RWPE2 (cell line): ENCODE measurements at regions not wholly inside any gene's neighbourhood (a gene's known extent, or its start where the extent isn't known, plus 50 kb on each side); places are given as distances from the start of the nearest gene placed in this dataset.

Experiments used
- ATAC-seq: fragments of 200-7000 bp; cut with Tn5 transposase; 3 replicates; pipeline ENCODE4 v1.9.1; 2021; ENCODE audit warnings: low read depth
- DNase-seq: peaks from one replicate; pipeline ENCODE4 v3.0.0-alpha.2; 2020; ENCODE audit warnings: low spot score
- H3K27ac ChIP-seq: fragments of 450-650 bp; 2 replicates; pipeline ENCODE4 v1.5.1; 2017; ENCODE audit warnings: mild to moderate bottlenecking; ENCODE audit not compliant: poor library complexity, severe bottlenecking
- H3K27me3 ChIP-seq: fragments of 250-450 bp; sonication (Bioruptor Pico); 2 replicates; pipeline ENCODE4 v1.5.1; 2021; ENCODE audit warnings: mild to moderate bottlenecking, moderate library complexity; ENCODE audit not compliant: insufficient read depth, poor library complexity, severe bottlenecking
- H3K36me3 ChIP-seq: fragments of 250-450 bp; sonication (Bioruptor Pico); 2 replicates; pipeline ENCODE4 v1.5.1; 2020; ENCODE audit warnings: low read depth, mild to moderate bottlenecking, moderate library complexity
- H3K4me1 ChIP-seq: fragments of 250-450 bp; sonication (Bioruptor Pico); 2 replicates; pipeline ENCODE4 v1.5.1; 2021; ENCODE audit warnings: mild to moderate bottlenecking, moderate library complexity; ENCODE audit not compliant: insufficient read depth, poor library complexity, severe bottlenecking
- H3K4me3 ChIP-seq: fragments of 250-450 bp; sonication (Bioruptor Pico); 2 replicates; pipeline ENCODE4 v1.5.1; 2021; ENCODE audit warnings: mild to moderate bottlenecking, moderate library complexity; ENCODE audit not compliant: severe bottlenecking
- H3K9me3 ChIP-seq: fragments of 250-450 bp; sonication (Bioruptor Pico); 2 replicates; pipeline ENCODE4 v1.5.1; 2021; ENCODE audit warnings: mild to moderate bottlenecking, moderate library complexity; ENCODE audit not compliant: severe bottlenecking
- TF ChIP-seq, protein P1 (sequence below): fragments of 450-650 bp; IDR thresholded peaks from one replicate; pipeline ENCODE4 v1.5.1; 2017; ENCODE audit warnings: mild to moderate bottlenecking, moderate library complexity; ENCODE audit not compliant: poor library complexity, severe bottlenecking

DNA sequence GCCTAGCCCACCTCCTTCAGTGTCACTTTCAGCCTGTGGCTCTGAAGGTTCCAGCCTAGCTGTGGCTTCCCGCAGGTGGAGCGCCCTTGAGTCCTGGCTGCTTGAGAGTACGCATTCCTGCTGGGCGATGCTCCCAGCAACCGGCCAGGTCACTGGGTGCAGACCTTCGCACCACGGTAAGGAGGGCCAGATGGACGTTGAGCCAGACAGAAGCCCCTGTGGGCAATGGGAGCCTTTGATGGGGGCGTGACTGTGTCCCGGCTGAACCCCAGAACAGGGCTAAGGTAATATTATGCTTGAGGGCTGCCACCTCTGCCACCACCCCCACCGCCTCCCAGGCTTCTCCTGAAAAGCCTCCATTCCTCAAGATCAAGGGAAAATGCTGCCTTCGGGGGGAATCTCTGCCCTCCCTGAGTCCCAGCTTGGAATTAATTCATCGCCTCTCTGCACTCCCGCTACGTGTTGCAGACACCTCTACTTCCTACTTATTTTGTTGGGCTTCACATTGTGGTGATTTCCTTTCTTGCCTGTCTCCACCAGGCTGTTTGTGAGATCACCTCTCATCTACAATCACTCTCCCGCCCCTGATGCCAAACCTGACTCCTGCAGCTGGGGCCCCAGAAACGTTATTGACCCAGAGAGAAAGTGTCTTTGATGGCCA lies 144.9 kb upstream of the NECTIN1 start:
- H3K4me1 ChIP-seq = no peaks in the 10 kb centered on the region
- peaks cover 16% of the 10 kb centered on the region for H3K27me3 ChIP-seq
- H3K9me3 ChIP-seq = no peaks in the 10 kb centered on the region
- H3K36me3 ChIP-seq = no peaks in the 10 kb centered on the region
- no peak overlapping the region for H3K27ac ChIP-seq
- H3K4me3 ChIP-seq = no peak overlapping the region
- TF ChIP-seq, protein P1, sequence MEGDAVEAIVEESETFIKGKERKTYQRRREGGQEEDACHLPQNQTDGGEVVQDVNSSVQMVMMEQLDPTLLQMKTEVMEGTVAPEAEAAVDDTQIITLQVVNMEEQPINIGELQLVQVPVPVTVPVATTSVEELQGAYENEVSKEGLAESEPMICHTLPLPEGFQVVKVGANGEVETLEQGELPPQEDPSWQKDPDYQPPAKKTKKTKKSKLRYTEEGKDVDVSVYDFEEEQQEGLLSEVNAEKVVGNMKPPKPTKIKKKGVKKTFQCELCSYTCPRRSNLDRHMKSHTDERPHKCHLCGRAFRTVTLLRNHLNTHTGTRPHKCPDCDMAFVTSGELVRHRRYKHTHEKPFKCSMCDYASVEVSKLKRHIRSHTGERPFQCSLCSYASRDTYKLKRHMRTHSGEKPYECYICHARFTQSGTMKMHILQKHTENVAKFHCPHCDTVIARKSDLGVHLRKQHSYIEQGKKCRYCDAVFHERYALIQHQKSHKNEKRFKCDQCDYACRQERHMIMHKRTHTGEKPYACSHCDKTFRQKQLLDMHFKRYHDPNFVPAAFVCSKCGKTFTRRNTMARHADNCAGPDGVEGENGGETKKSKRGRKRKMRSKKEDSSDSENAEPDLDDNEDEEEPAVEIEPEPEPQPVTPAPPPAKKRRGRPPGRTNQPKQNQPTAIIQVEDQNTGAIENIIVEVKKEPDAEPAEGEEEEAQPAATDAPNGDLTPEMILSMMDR = no peak
- DNase-seq (no peak), ATAC-seq (no peak)

DNA sequence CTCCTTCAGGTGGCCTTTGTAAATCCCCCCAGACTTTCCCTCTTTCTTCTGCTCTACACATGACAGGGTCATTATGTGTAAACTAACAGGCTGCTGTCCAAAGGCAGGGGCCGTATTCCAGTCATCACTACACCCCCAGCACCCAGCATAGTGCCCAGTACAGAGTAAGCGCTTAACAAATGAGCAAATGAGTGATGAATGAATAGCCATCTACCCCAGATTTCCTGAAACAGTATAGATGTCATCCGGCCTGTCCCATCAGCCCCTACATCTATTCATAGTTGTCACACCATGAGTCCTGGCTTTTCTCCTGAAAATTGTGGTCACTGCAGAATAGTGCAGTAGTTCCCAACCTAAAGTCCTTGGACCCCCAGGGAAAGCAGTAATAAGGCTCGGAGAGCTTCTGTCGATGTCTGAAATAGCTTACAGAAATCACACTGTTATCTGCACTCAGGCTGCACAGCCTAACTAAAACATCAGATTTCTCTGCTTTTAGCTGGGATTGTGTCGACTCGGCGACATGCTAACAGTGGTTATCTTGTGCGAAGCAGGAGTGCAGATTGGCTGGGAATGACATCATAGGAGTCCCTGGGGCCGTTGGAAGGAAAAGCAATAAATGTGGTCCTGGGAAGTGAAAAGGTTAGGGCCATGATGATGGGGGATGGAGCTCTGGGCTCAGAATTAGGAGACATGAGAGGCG lies 143.8 kb upstream of the NECTIN1 start:
- DNase-seq = no peak
- no peak overlapping the region for H3K27ac ChIP-seq
- no peak overlapping the region for H3K4me3 ChIP-seq
- H3K27me3 ChIP-seq = peaks cover 16% of the 10 kb centered on the region
- no peaks in the 10 kb centered on the region for H3K36me3 ChIP-seq
- H3K4me1 ChIP-seq = no peaks in the 10 kb centered on the region
- no peaks in the 10 kb centered on the region for H3K9me3 ChIP-seq
- no peak for ATAC-seq
- TF ChIP-seq, protein P1 = no peak

DNA sequence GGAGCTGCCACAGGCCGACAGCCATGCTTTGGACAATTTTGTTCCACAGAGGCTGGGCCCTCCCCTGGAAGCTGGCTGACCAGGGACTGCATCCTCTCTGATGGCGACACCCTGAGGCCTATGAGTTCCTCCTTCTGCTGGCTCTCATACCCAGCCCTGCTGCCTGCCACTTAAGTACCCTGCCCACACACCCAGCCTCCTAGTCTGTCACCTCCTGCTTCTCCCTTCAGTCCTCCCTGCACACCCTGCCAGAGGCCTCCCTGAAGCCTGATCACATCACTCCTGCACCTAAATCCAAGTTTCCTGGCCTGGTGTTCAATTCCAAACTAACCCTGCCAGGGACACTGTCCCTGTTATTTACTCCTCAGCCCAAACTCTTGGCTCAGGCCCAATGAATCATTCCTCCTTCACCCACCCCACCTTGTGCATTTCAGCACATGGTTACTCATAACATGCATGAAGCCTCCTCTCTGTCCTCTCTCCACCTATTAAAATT lies 136.7 kb upstream of the NECTIN1 start:
- TF ChIP-seq, protein P1 = no peak
- Histone ChIP-seq H3K4me1 (peaks cover 4% of the 10 kb centered on the region), H3K27ac (no peak overlapping the region), H3K36me3 (no peaks in the 10 kb centered on the region), H3K4me3 (no peak overlapping the region), H3K27me3 (peaks cover 5% of the 10 kb centered on the region), H3K9me3 (no peaks in the 10 kb centered on the region)
- ATAC-seq (peak; percentile 91), DNase-seq (no peak)

DNA sequence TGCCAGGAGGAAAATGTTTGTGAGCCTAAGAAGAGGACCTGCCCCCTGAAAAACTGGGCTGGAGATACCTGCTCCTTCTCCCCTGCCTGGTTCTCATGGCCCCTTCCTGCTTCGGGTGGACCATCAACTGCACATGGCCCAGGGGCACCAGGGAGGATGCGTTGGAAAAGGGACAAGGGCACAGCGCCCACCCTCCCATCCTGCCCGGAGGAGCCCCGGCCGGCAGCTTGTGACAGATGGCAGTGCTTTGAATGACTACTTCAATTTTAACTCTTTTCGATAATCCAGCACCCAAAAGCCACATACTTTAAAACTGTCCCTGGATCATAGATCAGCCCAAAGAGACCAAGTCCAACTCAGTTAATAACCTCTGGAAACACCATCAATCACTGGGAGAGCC lies 135.8 kb upstream of the NECTIN1 start:
- no peak for ATAC-seq
- Histone ChIP-seq H3K4me1 (peaks cover 5% of the 10 kb centered on the region), H3K27ac (no peak overlapping the region), H3K27me3 (no peaks in the 10 kb centered on the region), H3K9me3 (no peaks in the 10 kb centered on the region), H3K36me3 (no peaks in the 10 kb centered on the region), H3K4me3 (no peak overlapping the region)
- TF ChIP-seq, protein P1 = no peak
- DNase-seq = no peak
